Astrocyte of the hippocampus (primary cell): ENCODE measurements at regions not wholly inside any gene's neighbourhood (a gene's known extent, or its start where the extent isn't known, plus 50 kb on each side); places are given as distances from the start of the nearest gene placed in this dataset.

Experiments
- DNase-seq: peaks from one replicate; pipeline ENCODE4 v3.0.0; 2011; ENCODE audit warnings: low read depth, low spot score

DNA sequence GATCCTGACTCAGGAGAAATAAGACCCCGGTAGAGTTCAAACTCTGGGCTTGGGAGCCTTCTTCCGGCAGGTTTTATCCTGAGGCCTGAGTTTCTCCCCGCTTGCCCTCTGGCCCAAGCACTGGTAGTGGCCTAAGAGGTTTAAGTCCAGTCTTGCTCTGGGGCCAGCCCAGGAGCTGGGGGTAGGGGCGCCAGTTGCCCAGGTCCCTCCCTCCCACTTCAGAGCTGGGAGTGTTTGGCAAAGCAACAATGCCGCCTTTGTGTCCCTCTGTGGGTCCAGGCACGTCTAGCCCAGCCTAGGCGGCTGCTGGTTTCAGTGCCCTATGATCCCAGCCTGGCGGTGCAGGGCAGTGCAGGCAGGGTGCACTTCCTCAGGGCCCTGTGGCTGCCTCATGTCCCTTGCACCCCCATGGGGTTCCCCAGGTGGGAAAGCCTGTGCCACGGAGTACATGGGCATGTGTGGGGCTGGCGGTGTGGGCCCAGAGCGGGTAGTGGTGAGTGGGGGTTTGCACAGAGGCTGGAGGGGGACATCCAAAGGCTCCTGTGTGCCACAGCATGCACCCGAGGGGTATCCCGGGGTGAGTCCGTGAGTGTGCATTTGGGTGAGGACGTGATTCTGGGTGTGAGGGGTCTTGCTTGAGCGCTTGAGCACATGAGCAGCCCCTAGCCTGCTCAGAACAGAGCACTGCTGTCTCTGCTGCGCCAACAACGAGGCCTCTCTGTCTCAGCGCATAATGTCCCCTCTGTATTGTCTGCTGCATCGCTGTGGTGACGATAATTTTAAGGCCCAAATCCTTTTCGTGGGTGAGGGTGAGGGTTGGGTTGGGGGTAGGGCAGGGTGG lies 61.7 kb upstream of the PSD2 start:
- DNase-seq = peak; percentile 64

- DNase-seq = no peak
These were observed 61.1 kb upstream of the PSD2 start for GRCh38 chr5:139734539-139734916.

DNA sequence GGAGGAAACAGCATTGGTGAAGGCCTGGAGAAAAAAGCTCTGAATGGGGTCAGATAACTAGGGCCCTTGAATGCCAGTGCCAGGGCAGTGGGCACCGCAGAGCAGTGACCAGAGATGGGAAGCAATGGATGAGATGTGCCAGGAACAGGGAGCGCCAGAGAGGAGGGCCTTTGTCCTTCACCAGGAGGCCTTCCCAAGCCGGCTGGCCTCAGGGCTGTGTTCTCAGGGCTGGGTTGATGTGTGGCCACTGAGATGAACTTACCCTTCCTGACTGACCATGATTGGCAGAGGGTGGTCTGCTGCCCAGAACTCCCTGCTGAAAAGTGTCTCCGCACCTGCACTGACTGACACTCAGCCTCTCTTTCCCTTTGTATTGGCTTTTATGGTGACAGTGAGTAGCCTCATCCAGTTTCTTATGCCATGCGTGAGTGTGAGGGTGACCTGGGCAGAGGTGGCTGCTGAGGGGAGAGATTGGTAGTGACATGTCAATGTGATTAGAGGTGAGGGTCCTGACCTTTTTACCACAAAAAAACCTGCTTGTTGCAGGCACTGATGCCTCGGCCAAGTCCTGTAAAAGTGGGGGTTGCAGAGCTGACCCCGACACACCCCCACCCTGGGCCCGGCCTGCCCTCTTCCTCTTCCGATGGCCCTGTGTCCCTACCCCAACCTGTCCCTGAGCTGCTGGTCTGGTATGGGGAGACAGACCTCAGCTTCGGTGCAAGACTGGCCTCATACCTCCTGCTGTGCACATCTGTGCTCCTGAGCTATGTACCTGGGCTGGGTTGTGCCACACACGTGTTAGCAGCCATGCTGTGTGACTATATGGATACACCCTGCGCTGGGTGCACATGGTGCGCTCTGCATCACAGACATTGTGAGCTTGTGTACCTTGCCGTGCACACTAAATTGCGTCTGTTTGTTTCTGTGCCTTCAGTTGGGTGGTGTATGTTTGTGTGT lies 57.1 kb upstream of the PSD2 start:
- DNase-seq = no peak

DNA sequence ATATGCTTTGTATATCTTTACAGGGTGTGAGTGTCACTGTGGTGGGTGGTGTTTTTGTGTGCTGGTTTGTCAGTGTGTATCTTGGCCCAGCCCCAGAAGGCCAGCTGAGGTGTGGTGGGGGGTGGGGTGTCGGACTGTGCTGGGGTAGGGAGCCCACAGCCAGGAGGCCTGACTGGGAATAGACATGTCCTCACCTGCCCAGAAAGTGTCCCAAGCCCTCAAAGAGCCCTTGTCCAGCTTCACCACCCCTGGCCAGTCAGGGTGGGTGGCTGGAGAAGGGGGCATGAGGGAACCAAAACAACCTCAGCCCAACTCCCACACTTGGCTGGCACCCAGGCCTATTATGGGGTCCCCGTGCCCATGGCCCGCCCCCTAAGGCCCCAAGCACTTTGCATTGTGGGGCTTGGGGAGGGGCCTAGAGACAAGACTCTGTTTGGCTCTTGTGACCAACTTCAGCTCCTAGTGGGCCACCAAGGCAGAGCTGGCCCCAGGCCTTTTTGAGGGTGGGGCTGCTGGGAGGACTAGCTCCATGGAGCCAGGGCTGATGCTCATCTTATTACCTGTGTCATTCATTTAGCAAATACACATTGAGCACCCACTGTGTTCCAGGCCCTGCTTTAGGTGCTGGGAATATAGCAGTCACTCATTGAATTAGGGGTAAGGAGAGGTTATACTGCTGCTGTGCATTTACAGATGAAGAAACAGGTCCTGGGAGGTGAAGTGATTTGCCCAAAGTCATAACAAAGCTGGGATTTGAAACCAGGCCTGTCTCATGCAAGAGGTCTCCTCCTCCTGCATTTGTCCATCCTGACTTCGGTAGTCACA lies 56.2 kb upstream of the PSD2 start:
- peak; percentile 45 for DNase-seq

DNA sequence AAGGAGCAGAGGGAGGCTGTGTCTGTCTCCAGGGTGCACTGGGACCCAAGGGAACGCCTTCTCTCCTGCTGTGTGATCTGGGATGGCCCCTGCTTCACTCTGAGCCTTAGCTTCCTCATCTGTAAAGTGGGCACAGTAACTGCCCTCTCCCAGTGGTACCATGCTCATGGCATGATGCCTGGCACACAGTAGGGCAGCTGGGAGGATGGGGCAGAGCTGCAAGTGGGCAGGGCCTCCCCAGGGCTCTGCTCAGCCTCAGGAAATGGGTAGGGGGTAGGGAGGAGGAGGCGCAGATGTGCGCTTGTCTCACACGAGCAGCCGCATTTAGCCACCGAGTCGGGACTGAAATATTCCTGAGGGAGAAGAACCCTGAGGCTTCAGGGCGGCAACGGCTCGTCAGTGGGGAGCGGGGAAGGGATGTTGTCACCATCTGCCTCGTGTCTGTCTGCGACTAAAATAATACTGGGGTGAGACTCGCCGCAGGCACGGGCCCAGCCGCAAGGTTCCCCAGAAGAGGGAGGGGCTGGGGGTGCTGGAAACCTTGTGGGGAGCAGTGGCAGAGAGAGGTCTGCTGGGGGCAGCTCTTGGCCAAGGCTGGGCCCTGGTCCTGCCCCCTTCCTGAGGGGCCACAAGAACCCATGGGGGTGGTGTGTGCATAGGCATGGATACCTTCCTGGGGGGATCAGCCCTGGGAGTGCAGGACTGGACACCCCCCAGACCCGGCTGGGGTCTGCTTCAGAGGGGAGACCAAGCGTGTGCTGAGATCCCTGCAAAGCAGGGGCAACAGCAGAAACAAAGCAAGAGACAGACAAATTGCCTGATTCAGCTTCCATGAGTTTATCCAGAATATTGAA lies 55.2 kb upstream of the PSD2 start:
- no peak for DNase-seq

- DNase-seq = no peak
These were observed 54.5 kb upstream of the PSD2 start for GRCh38 chr5:139740992-139741672.

DNA sequence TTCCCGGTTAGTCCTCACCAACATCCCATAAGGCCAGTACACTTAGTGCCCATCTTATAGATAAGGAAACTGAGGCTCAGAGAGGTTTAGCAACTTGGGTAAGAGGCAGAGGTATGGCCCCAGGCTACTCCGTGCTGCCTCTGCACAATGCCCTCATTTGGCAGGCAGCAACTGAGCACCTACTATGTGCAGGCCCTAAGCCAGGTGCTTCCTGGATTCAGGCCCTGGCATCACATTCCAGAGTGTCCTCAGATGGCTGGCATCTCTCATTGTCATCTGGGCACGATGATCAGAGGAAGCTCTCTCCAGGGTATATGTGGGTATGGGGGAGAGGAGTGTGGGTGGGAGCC lies 53.8 kb upstream of the PSD2 start:
- peak; percentile 1 for DNase-seq

GRCh38 chr5:139742173-139742903 lies 53.3 kb upstream of the PSD2 start:
- peak; percentile 26 for DNase-seq

DNA sequence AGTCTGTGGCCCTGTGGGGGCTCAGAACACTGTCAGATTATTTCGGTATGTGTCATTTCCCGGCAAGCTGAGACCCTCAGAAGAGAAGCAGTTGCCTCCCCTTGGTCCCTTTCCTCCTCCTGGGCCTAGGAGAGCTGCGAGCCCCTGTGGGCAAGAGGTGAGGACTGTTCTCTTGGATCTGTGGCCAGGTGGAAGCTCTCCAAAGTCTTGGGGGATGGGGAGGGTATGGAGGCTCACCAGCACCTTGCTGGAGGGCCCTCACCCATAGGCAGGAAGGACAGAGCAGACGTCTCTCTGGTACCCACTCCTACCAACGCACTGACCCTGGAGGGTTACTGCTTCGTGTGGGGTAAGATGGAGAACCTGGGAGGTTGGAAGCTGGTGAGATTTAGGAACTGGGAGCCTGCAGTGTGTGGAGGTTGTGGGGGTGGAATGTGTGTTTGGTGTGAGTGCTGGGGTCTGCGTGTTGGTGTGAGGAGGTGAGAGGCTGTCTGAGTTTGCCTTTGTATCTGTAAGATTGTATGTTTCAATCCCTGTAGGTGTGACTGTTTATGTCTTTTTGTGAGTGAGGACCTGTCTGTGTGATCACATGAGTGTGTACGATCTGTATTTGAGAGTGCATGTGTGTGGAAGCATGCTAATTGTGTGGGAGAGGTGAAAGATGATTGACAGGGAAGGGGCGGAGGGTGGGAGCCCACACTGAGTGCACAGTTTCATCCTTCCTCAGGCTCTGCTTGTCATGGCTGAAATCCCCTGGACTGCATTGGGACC lies 52.4 kb upstream of the PSD2 start:
- peak; percentile 21 for DNase-seq

DNA sequence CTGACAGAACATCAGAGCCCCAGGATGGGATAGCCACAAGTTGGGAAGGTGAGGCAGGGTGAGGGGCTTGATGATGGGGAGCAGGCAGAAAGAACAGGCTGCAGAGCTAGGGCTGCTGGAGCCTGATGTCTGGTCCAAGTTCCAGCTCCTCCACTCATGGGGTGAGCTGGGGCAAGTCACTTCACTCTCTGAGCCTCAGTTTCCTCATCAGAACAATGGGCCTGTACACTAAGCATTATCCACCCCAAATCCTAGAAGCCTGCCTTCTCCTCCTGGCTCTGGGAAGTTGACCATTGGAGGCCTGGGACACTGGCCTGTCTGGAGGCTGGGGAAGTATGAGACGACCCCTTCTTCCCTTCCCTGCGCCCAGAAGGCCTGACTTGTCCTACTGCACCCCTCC lies 51.8 kb upstream of the PSD2 start:
- DNase-seq = no peak

DNA sequence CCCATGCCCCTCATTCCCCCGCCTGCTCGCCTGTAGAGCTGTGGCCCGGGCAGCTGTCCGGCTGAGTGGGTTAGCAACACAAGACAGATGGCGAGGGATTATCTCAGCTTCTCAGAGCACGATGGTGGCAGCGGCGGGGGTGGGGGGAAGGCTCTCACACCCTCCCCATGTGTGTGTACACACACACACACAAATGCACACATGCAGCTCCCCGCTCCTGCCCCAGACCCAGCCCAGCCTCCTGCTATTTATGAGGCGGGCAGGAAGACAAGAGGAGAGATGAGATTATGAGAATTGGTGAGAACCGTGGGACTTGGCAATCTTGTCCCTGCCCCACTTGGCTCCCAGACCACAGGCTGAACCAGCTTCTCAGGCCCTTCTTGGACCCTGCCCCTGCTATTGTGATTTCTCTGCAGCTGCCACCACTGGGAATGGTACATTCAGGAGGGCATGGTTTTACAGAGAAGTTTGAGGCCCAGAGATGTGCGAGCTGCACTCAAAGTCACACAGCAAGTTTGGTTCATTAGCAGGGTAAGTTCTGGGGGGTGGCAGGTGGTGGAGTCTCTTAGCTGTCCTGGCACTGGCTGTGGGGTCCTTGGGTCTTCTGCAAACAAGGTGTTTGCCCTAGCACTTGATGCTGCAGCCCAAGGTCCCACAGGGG lies 51.0 kb upstream of the PSD2 start:
- DNase-seq = peak; percentile 33

DNA sequence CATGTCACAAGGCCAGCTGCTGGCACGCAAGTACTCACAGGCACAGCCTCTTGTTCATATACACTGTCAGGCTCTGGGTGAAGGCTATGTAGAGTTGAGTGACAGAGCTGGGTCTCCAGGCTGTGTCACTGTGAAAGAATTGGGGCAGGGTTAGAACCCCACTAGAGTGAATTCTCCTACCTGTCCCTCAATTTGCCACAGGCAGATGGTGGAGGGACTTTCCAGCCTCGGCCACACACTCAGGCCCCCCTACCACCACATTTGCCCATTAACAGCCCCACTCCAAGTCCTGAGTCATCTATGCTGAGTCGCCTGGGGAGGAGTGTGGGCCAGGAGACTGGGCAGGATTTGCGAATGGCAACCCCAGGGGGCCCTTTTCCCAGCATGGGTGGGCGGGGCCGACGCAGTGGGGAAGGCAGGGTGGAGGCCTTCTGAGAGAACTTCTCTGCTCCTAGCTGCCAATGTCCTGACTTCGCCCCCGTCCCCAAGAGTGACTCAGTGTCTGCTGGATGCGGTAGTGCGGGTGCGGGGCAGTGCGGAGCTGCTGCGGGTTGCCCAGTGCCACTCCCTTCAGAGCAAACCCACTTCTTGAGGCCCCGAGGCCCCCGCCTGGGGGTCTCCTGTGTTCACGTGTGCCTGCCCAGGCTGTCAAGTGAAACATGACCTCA lies 50.3 kb upstream of the PSD2 start:
- DNase-seq = peak; percentile 97

DNA sequence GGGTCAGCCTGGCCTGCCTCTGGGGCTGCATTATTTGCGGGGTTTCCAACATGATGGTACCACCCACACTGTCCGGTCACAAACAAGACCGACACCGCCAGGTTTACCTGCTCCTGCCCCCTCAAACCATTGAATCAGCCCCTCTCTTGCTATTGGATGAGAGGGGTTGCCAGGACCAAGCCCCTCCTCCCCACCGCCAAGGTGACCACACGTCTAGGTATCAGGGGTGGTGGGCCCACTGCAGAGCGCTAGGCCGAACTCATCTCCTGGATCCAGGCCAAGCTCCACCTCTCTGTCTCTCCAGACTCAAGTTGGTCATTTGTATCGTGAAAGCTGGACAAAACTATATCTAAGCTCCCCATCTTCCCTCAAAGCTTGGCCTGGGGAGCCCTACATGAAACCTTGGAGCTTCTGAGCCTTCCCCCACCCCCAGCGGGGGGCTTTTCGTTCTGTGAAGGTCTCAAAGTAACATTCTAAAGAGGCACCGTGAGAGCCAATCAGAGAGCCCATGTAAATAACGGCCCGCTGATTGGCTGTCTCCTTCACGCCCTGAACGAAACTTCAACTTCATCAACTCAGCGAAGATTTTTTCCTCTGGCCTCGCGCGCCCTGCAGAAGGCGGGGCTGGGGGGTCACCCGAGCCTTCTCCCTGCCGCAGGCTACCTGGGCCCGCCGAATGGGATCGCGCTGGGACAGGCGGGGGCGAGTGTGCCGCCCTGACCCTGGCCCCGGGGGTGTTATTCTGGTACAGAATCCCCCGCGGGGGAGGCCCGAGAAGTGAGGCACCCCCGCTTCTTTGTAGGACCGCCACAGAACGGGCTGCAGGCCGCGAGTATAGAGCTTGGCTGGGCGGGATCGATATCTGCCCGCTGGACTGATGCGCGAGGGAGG lies 49.6 kb upstream of the PSD2 start:
- DNase-seq = peak; percentile 93
